Thymus (tissue), 11 donors: ENCODE measurements at regions not wholly inside any gene's neighbourhood (a gene's known extent, or its start where the extent isn't known, plus 50 kb on each side); places are given as distances from the start of the nearest gene placed in this dataset.

Source experiments
- DNase-seq, 9 donors: peaks; one replicate each; pipeline ENCODE4 v3.0.0-alpha.2; 2013; ENCODE audit warnings: low spot score in 9 of 9, low read depth in 6 of 9, missing footprints in 1 of 9
- H3K27ac ChIP-seq, 2 donors: one replicate each; pipeline ENCODE4 v1.5.1; 2013; ENCODE audit warnings: control low read depth in 1 of 2, low read depth in 1 of 2, low read length in 1 of 2, mild to moderate bottlenecking in 1 of 2, moderate library complexity in 1 of 2
- H3K27me3 ChIP-seq, 2 donors: one replicate each; pipeline ENCODE4 v1.5.1; 2013; ENCODE audit warnings: low read length in 1 of 2; ENCODE audit not compliant: control insufficient read depth in 2 of 2, insufficient read depth in 1 of 2
- H3K36me3 ChIP-seq, 2 donors: one replicate each; pipeline ENCODE4 v1.5.1; 2013; ENCODE audit warnings: low read length in 1 of 2, mild to moderate bottlenecking in 1 of 2, moderate library complexity in 1 of 2; ENCODE audit not compliant: control insufficient read depth in 2 of 2, insufficient read depth in 2 of 2
- H3K4me1 ChIP-seq, 2 donors: one replicate each; pipeline ENCODE4 v1.5.1; 2013; ENCODE audit warnings: low read length in 2 of 2; ENCODE audit not compliant: control insufficient read depth in 2 of 2, insufficient read depth in 2 of 2
- H3K4me3 ChIP-seq, 2 donors: one replicate each; pipeline ENCODE4 v1.5.1; 2013; ENCODE audit warnings: low read length in 2 of 2, control low read depth in 1 of 2, mild to moderate bottlenecking in 1 of 2
- H3K9me3 ChIP-seq, 2 donors: one replicate each; pipeline ENCODE4 v1.5.1; 2013; ENCODE audit warnings: low read length in 1 of 2, mild to moderate bottlenecking in 1 of 2; ENCODE audit not compliant: control insufficient read depth in 2 of 2, insufficient read depth in 1 of 2
- WGBS: extraction: QIAGEN DNeasy Blood & Tissue Kit; methylation state at CpG from one replicate; pipeline ENCODE4 v1.1.7; 2013; 5-methylcytosine and 5-hydroxymethylcytosine counted together
- donor health status: healthy.

DNA sequence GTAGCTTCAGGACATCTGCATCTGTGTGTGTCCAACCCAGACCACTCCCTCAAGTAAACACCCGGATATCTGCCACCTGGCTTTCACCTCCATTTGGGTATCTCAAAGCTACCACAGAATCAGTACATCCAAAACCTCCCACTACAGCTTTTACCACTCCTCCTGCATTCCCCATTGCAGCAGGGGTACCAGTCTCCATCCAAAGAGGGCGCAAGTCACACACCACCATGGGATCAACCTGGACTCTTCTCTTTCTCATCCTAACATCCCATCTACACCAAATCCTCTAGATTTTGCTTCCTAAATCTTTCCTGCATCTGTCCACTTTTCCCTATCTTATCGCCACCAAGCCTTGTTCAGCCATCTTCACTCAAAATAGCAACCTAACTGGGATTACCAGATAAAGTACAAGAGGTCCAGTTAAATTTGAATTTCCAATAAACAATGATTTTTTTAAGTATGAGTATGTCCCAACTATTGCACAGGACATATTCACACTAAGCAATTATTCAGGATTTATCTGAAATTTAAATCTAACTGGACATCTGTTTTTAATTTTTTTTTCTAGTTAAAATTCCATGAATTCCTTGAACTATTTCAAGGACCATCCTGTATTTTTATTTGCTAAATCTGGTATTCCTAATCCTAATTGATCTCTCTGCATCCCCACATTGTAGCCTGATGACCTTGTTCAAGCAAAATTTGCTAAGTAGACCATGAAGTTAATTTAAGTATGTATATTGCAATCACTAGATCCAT lies 164.3 kb upstream of the MLN start:
- Histone ChIP-seq H3K4me1 (no peaks in the 10 kb centered on the region), H3K36me3 (no peaks in the 10 kb centered on the region), H3K4me3 (no peak overlapping the region), H3K9me3 (no peaks in the 10 kb centered on the region), H3K27ac (no peak overlapping the region), H3K27me3 (peaks cover 0 to 23% of the 10 kb centered on the region in 2 donors)
- 61% methylated on average over 3 of the region's 3 CpGs for WGBS
- DNase-seq: no peak

DNA sequence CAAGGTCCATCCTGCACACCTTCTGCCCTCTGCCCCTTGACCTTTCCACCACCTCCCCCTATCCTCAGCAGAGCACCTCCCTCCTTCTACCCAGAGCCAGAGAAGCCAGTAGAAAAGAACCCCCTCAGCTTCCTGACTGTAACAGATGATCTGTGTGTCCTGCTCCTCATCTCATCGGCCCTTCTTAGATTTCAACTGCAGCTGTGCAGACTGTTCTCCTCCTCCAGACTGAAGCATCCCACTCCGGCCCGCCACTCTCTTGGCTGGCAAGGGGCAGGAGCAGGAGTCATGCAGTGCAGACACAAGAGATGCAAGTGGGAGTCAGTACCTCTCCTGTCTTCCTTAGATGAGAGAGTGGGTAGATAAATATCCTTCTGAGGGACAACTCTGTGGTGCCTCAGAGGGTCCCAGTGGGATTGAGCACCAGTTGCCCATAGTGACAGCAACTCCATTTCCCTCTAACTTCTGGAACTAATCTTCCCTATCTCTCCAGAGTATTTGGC lies 163.5 kb upstream of the MLN start:
- H3K36me3 ChIP-seq: no peaks in the 10 kb centered on the region
- peaks cover 0 to 20% of the 10 kb centered on the region in 2 donors for H3K27me3 ChIP-seq
- H3K9me3 ChIP-seq: no peaks in the 10 kb centered on the region
- no peak for DNase-seq
- WGBS: 81% methylated on average over 3 of the region's 3 CpGs
- no peak overlapping the region for H3K27ac ChIP-seq
- H3K4me3 ChIP-seq: no peak overlapping the region
- H3K4me1 ChIP-seq: no peaks in the 10 kb centered on the region

DNA sequence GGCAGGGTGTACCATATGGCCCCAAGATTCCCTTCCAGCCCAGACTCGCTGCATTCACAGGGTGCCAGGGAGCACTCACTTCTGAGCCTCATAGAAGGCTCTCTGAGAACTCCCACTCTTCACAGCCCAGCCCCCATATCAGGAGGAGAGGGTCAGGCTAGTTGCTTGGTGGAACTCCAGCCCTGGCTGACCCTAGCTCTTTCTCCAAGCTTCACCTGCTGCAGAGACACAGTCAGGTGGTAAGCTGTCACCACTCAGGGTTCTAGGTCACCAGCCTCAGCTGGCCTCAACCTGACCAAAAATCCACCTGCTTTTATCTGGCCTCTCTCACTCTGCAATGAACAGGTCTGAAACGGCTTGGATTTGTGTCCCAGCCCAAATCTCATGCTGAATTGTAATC lies 162.7 kb upstream of the MLN start:
- Histone ChIP-seq H3K36me3 (no peaks in the 10 kb centered on the region), H3K4me3 (no peak overlapping the region), H3K4me1 (no peaks in the 10 kb centered on the region), H3K27me3 (peaks cover 0 to 20% of the 10 kb centered on the region in 2 donors), H3K9me3 (no peaks in the 10 kb centered on the region), H3K27ac (no peak overlapping the region)
- no peak for DNase-seq
- WGBS: 87% methylated on average over 2 of the region's 2 CpGs

DNA sequence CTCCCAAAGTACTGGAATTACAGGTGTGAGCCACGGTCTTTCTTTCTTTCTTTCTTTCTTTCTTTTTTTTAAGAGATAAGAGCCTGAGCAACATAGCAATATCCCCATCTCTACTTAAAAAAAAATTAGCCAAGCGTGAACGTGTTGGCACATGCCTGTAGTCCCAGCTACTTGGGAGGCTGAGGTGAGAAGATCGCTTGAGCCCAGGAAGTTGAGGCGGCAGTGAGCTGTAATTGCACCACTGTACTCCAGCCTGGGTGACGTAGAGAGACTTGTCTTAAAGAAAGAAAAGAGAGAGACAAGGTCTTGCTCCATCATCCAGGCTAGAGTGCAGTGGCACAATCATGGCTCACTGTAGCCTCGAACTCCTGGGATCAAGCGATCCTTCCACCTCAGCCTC lies 162.0 kb upstream of the MLN start:
- H3K4me1 ChIP-seq: no peaks in the 10 kb centered on the region
- H3K27ac ChIP-seq: no peak overlapping the region
- H3K36me3 ChIP-seq: no peaks in the 10 kb centered on the region
- H3K4me3 ChIP-seq: no peak overlapping the region
- peaks cover 0 to 20% of the 10 kb centered on the region in 2 donors for H3K27me3 ChIP-seq
- H3K9me3 ChIP-seq: no peaks in the 10 kb centered on the region
- 94% methylated on average over 8 of the region's 8 CpGs for WGBS
- DNase-seq: no peak

DNA sequence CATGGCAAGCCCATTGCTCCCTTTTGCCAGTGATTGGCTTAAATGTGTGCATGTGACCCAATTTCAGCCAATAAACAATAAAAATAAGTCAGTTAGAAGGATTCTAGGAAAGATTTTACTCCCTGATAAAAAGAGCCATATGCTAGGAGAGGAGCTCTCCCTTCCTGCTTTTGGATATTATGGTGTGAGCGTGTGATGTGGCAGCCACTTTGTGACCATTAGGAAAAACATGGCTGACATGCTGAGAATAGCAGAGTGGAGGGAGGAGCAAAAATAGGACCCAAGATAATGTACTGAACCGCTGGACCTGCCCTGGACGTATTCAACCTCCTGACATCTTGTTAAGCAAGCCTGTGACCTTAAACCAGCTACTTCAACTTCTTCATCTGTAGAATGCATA lies 160.6 kb upstream of the MLN start:
- WGBS: 97% methylated on average over 3 of the region's 3 CpGs
- no peak for DNase-seq
- Histone ChIP-seq H3K27ac (no peak overlapping the region), H3K4me3 (no peak overlapping the region), H3K36me3 (no peaks in the 10 kb centered on the region), H3K9me3 (no peaks in the 10 kb centered on the region), H3K27me3 (peaks cover 0 to 19% of the 10 kb centered on the region in 2 donors), H3K4me1 (no peaks in the 10 kb centered on the region)

DNA sequence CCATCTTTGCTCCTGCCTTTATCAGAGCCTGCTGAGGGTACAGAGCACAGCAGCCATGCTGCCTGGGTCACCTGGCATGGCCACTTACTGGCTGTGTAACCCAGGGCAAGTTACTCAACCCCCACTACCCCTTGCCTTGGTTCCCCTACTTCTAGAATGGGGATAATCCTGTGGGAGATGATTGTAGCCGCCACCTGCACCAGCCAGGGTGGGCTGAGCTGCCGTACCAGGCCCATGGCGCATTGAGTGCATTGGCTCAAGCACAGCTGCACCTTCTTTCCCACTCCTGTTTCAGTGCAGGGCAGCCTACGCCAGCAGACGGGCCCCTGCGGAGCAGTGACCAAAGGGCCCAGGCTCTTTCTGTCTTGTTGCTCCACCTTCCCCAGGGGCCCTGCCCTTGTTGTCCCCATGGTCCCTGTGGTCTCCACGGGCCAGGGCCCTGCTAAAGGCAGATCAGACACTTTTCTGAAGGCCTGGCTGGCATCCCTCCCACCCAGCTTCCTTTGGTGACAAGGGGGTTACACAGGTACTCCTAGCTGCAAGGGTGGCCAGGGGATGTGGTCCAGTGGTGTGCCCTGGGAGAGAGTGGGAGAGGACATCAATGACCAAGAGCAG lies 159.4 kb upstream of the MLN start:
- DNase-seq: no peak
- Histone ChIP-seq H3K9me3 (no peaks in the 10 kb centered on the region), H3K4me3 (no peak overlapping the region), H3K27me3 (peaks cover 0 to 15% of the 10 kb centered on the region in 2 donors), H3K27ac (no peak overlapping the region), H3K36me3 (no peaks in the 10 kb centered on the region), H3K4me1 (no peaks in the 10 kb centered on the region)
- 94% methylated on average over 7 of the region's 7 CpGs for WGBS

DNA sequence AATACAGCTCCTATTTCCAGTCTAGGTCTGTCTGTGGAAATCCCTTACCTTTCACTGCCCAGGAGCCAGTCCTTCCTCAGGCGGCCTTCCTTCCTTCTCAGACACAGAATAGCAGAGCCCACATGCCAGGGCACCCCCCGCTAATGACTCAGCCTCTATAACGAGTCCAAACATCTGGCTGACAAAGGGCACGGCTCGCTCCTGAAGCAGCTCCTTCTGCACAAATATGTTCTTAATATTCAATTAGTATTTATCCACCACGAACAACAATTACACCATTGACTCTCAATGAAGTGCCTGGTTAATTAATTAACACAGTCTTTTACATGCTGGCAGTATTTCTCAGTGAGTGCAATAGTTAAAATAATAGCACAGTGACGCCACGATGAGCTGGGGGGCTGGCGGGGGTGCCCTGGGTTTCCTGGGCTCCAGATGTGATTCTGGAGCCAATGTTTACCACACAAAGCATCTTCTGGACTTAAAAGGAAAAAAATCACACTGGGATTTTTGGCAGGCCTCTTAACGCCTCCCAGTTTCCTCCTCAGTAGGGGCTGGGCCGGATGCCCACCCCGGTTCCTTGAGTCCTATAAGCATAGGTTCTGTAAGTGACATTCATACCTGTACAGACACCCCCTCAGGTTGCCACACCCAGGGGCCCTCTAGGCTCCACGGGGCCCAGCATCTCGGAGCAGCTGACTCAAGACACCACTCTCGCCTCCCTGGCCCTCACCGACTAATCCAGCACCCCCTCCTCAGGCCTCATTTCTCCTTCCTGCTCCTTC lies 158.6 kb upstream of the MLN start:
- Histone ChIP-seq H3K9me3 (no peaks in the 10 kb centered on the region), H3K4me3 (no peak overlapping the region), H3K27me3 (peaks cover 0 to 9% of the 10 kb centered on the region in 2 donors), H3K27ac (no peak overlapping the region), H3K36me3 (no peaks in the 10 kb centered on the region), H3K4me1 (no peaks in the 10 kb centered on the region)
- 87% methylated on average over 16 of the region's 16 CpGs for WGBS
- DNase-seq: no peak

DNA sequence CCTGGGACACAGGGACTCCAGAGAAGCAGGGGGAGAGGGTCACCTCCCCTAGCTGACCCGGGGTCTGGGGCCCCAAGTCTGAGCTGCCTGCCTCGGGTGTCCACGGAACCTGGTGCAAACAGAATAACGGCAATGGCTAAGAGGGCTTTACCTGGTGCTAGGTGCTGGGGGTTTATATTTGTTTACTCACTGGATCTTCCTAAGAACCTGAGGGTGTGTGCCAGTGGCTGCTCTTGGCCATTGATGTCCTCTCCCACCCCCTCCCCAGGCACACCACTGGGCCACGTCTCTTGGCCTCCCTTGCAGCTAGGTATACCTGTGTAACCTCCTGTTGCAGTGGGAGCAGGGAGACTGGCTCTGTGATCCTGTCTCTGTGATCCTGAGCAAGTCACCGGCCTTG lies 157.9 kb upstream of the MLN start:
- WGBS: 90% methylated on average over 6 of the region's 6 CpGs
- H3K4me3 ChIP-seq: no peak overlapping the region
- H3K4me1 ChIP-seq: no peaks in the 10 kb centered on the region
- H3K9me3 ChIP-seq: no peaks in the 10 kb centered on the region
- no peak for DNase-seq
- no peak overlapping the region for H3K27ac ChIP-seq
- H3K27me3 ChIP-seq: peaks cover 0 to 6% of the 10 kb centered on the region in 2 donors
- no peaks in the 10 kb centered on the region for H3K36me3 ChIP-seq
